K562 (cell line): ENCODE measurements at regions not wholly inside any gene's neighbourhood (a gene's known extent, or its start where the extent isn't known, plus 50 kb on each side); places are given as distances from the start of the nearest gene placed in this dataset.

Experiments used
- BHLHE40 ChIP-seq: IDR thresholded peaks from 2 replicates; pipeline ENCODE4 v1.6.1; 2011; ENCODE audit warnings: low read length, improper control_type of control experiment
- ESRRA ChIP-seq: fragments of 450-650 bp; IDR thresholded peaks from 2 replicates; pipeline ENCODE4 v1.6.1; 2014; ENCODE audit warnings: low read depth, mild to moderate bottlenecking, moderate library complexity, borderline replicate concordance
- EZH2 ChIP-seq: IDR thresholded peaks from 2 replicates; pipeline ENCODE4 v1.6.1; 2012; ENCODE audit warnings: low read depth, mild to moderate bottlenecking, inconsistent platforms, low read length, borderline replicate concordance
- FOXK2 ChIP-seq, 2 experiments: fragments of 450-650 bp; IDR thresholded peaks in 1 of 2; conservative IDR thresholded peaks in 1 of 2; 2 replicates each; pipeline ENCODE4 v1.6.1; 2016; ENCODE audit warnings: low read depth in 2 of 2, mild to moderate bottlenecking in 1 of 2
- FOXP1 ChIP-seq: sonication (generic); formaldehyde crosslinking; IDR thresholded peaks from 2 replicates; pipeline ENCODE4 v1.8.0; 2022; ENCODE audit warnings: mild to moderate bottlenecking, missing genetic modification reagents
- IRF2 ChIP-seq: sonication (generic); formaldehyde crosslinking; IDR thresholded peaks from 2 replicates; pipeline ENCODE4 v1.8.1; 2022; ENCODE audit warnings: mild to moderate bottlenecking, missing genetic modification reagents
- MEF2D ChIP-seq: conservative IDR thresholded peaks from 2 replicates; pipeline ENCODE4 v1.6.1; 2016; ENCODE audit warnings: low read depth, missing genetic modification characterization, missing compliant biosample characterization
- POLR2A ChIP-seq: fragments of 450-650 bp; conservative IDR thresholded peaks from 2 replicates; pipeline ENCODE4 v1.6.1; 2016
- RBBP5 ChIP-seq: fragments of 200-600 bp; sonication (generic); IDR thresholded peaks from 2 replicates; pipeline ENCODE4 v1.6.1; 2012; ENCODE audit warnings: borderline replicate concordance, mild to moderate bottlenecking, low read length, control low read depth, inconsistent platforms; ENCODE audit not compliant: insufficient read depth, poor library complexity, severe bottlenecking
- ZBTB12 ChIP-seq: fragments of 250-450 bp; sonication (Bioruptor Pico); IDR thresholded peaks from 2 replicates; pipeline ENCODE4 v1.4.0; 2020
- ZC3H4 ChIP-seq: sonication (generic); formaldehyde crosslinking; IDR thresholded peaks from 2 replicates; pipeline ENCODE4 v1.9.0; 2021; ENCODE audit warnings: missing genetic modification reagents, borderline replicate concordance
- ZNF79 ChIP-seq: fragments of 250-450 bp; sonication (Bioruptor Pico); IDR thresholded peaks from 2 replicates; pipeline ENCODE4 v1.4.0; 2020; ENCODE audit warnings: low read depth, mild to moderate bottlenecking, moderate library complexity

GRCh38 chr1:208639382-208639781 lies 395.2 kb upstream of the PLXNA2 start:
- no peak for TF ChIP-seq POLR2A
- TF ChIP-seq ZBTB12 (CRISPR knock-in tag): no peak
- TF ChIP-seq ZNF79 (CRISPR knock-in tag): no peak
- no peak for TF ChIP-seq EZH2
- TF ChIP-seq ZC3H4: no peak
- no peak for TF ChIP-seq IRF2 (CRISPR knock-in tag)
- no peak for TF ChIP-seq ESRRA
- TF ChIP-seq RBBP5: no peak
- no peak for TF ChIP-seq FOXK2 (conservative IDR thresholded peaks at IDR 0.05 in 1 of 2, IDR thresholded peaks at IDR 0.05 in 1 of 2; ENCODE audit: low read depth in 2 of 2)
- no peak for TF ChIP-seq MEF2D (tag)
- TF ChIP-seq FOXP1 (CRISPR knock-in tag): no peak
- no peak for TF ChIP-seq BHLHE40
